ENCODE measurements at regions not wholly inside any gene's neighbourhood (a gene's known extent, or its start where the extent isn't known, plus 50 kb on each side); places are given as distances from the start of the nearest gene placed in this dataset.

GRCh38 chr1:82065916-82066315, 265.2 kb downstream of the ADGRL2 start:
- H3K4me3 Mint-ChIP-seq (ENCODE audit: low read depth, unreplicated experiment): no peak overlapping the region
- H3K9me3 Mint-ChIP-seq (ENCODE audit: low read depth, unreplicated experiment): no peaks in the 10 kb centered on the region
- peaks cover 9% of the 10 kb centered on the region for H3K4me1 Mint-ChIP-seq (ENCODE audit: low read depth, unreplicated experiment)
- H3K36me3 Mint-ChIP-seq (ENCODE audit: insufficient read depth, unreplicated experiment): peaks cover 4% of the 10 kb centered on the region
- BruUV-seq (replicated peaks): no TSS peak
- no peaks in the 10 kb centered on the region for H3K27me3 Mint-ChIP-seq (ENCODE audit: unreplicated experiment)
- no peak overlapping the region for H3K27ac Mint-ChIP-seq (ENCODE audit: unreplicated experiment)
- TF ChIP-seq, protein P1, sequence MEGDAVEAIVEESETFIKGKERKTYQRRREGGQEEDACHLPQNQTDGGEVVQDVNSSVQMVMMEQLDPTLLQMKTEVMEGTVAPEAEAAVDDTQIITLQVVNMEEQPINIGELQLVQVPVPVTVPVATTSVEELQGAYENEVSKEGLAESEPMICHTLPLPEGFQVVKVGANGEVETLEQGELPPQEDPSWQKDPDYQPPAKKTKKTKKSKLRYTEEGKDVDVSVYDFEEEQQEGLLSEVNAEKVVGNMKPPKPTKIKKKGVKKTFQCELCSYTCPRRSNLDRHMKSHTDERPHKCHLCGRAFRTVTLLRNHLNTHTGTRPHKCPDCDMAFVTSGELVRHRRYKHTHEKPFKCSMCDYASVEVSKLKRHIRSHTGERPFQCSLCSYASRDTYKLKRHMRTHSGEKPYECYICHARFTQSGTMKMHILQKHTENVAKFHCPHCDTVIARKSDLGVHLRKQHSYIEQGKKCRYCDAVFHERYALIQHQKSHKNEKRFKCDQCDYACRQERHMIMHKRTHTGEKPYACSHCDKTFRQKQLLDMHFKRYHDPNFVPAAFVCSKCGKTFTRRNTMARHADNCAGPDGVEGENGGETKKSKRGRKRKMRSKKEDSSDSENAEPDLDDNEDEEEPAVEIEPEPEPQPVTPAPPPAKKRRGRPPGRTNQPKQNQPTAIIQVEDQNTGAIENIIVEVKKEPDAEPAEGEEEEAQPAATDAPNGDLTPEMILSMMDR (IDR thresholded peaks at IDR 0.05; ENCODE audit: unreplicated experiment): no peak
- CTCF ChIA-PET: no interaction called here
- no peak for DNase-seq
- intact Hi-C loops (cut with micrococcal nuclease; ENCODE audit: unreplicated experiment): no loop called here

DNA sequence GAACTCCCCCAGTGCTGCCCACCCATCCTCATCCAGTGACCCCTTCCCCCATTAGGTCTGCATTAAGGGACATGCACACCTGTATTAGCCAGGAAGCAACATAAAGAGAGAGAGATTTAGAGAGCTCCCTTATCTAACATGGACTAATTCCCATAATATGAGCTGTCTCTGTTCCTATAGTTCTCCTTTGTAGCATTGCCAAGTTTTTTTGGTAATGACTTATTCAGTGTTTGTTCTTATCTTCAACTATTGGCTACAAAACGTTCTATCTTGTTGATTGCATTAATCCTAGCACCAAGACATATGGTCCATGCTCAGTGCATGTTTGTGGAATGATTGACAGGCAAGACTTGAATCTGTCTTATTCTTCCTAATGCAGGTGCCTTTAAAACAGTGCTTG, 264.0 kb downstream of the ADGRL2 start:
- Mint-ChIP-seq H3K36me3 (ENCODE audit: insufficient read depth, unreplicated experiment) (peaks cover 4% of the 10 kb centered on the region), H3K4me3 (ENCODE audit: low read depth, unreplicated experiment) (no peak overlapping the region), H3K27me3 (ENCODE audit: unreplicated experiment) (no peaks in the 10 kb centered on the region), H3K4me1 (ENCODE audit: low read depth, unreplicated experiment) (peaks cover 18% of the 10 kb centered on the region), H3K27ac (ENCODE audit: unreplicated experiment) (no peak overlapping the region), H3K9me3 (ENCODE audit: low read depth, unreplicated experiment) (peaks cover 2% of the 10 kb centered on the region)
- CTCF ChIA-PET: no interaction called here
- no TSS peak for BruUV-seq (replicated peaks)
- no peak for DNase-seq
- TF ChIP-seq, protein P1 (IDR thresholded peaks at IDR 0.05; ENCODE audit: unreplicated experiment): no peak
- intact Hi-C loops (cut with micrococcal nuclease; ENCODE audit: unreplicated experiment): no loop called here

GRCh38 chr1:82062206-82062605, 261.5 kb downstream of the ADGRL2 start:
- intact Hi-C loops (cut with micrococcal nuclease; ENCODE audit: unreplicated experiment): no loop called here
- TF ChIP-seq, protein P1 (IDR thresholded peaks at IDR 0.05; ENCODE audit: unreplicated experiment): no peak
- CTCF ChIA-PET: interaction anchor here (0.9 to 1.2 kb wide), 3 partner anchors 11 to 456 kb away, joined by 3 read pairs; no protein-coding TSS in a partner anchor

DNA sequence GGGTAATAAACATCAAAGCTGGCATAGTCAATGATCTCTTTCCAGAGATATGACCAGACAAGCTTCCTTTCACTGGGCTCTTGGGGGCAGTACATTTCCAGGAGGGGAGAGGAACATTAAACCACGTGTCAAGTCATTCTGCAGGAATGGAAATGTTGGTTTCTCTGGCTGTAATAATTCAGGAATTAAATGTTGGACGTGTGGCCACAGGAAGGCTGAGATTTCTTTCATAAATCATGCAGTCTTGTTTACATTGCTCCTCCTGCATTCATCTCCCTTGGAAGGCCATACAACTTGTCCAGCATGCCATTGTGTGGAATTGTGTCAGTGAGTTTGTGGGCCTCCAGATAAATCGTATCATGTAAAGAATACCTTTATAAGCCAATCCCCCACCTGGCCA, 259.2 kb downstream of the ADGRL2 start:
- TF ChIP-seq, protein P1 (IDR thresholded peaks at IDR 0.05; ENCODE audit: unreplicated experiment): no peak
- peaks cover 4% of the 10 kb centered on the region for H3K36me3 Mint-ChIP-seq (ENCODE audit: insufficient read depth, unreplicated experiment)
- no peak overlapping the region for H3K4me3 Mint-ChIP-seq (ENCODE audit: low read depth, unreplicated experiment)
- H3K4me1 Mint-ChIP-seq (ENCODE audit: low read depth, unreplicated experiment): peaks cover 18% of the 10 kb centered on the region
- no peak for DNase-seq
- H3K9me3 Mint-ChIP-seq (ENCODE audit: low read depth, unreplicated experiment): peaks cover 10% of the 10 kb centered on the region
- H3K27ac Mint-ChIP-seq (ENCODE audit: unreplicated experiment): no peak overlapping the region
- CTCF ChIA-PET: no interaction called here
- intact Hi-C loops (cut with micrococcal nuclease; ENCODE audit: unreplicated experiment): no loop called here
- H3K27me3 Mint-ChIP-seq (ENCODE audit: unreplicated experiment): no peaks in the 10 kb centered on the region
- no TSS peak for BruUV-seq (replicated peaks)

More at GRCh38 chr1:82062206-82062605, 261.5 kb downstream of the ADGRL2 start:
- Mint-ChIP-seq H3K4me3 (ENCODE audit: low read depth, unreplicated experiment) (no peak overlapping the region), H3K27me3 (ENCODE audit: unreplicated experiment) (no peaks in the 10 kb centered on the region), H3K4me1 (ENCODE audit: low read depth, unreplicated experiment) (peaks cover 18% of the 10 kb centered on the region), H3K9me3 (ENCODE audit: low read depth, unreplicated experiment) (peaks cover 2% of the 10 kb centered on the region), H3K27ac (ENCODE audit: unreplicated experiment) (no peak overlapping the region), H3K36me3 (ENCODE audit: insufficient read depth, unreplicated experiment) (peaks cover 4% of the 10 kb centered on the region)
- BruUV-seq (replicated peaks): no TSS peak
- no peak for DNase-seq
